ENCODE measurements at regions not wholly inside any gene's neighbourhood (a gene's known extent, or its start where the extent isn't known, plus 50 kb on each side); places are given as distances from the start of the nearest gene placed in this dataset.

GRCh38 chr2:120935339-120936313, 200.0 kb downstream of the GLI2 start:
- no peak for TF ChIP-seq EP300 (IDR thresholded peaks at IDR 0.05; ENCODE audit: borderline replicate concordance)
- TF ChIP-seq CEBPB (IDR thresholded peaks at IDR 0.05), result no peak
- no peak for TF ChIP-seq EGR1 (IDR thresholded peaks at IDR 0.05)
- TF ChIP-seq RAD21 (IDR thresholded peaks at IDR 0.05; ENCODE audit: low read depth), result no peak
- no peak for TF ChIP-seq TAF1 (IDR thresholded peaks at IDR 0.05; ENCODE audit: low read depth)
- no peak for TF ChIP-seq TCF12 (IDR thresholded peaks at IDR 0.05; ENCODE audit: low read depth)
- no peak for TF ChIP-seq NFIC (IDR thresholded peaks at IDR 0.05)
- no peak for TF ChIP-seq TEAD4 (IDR thresholded peaks at IDR 0.05)
- TF ChIP-seq YY1 (IDR thresholded peaks at IDR 0.05; ENCODE audit: low read depth), result no peak
- TF ChIP-seq ZBTB7A (IDR thresholded peaks at IDR 0.05; ENCODE audit: low read depth), result no peak
- no peak for TF ChIP-seq USF1 (IDR thresholded peaks at IDR 0.05)
- TF ChIP-seq MAX (IDR thresholded peaks at IDR 0.05), result no peak
- no peak for TF ChIP-seq FOXM1 (IDR thresholded peaks at IDR 0.05; ENCODE audit: borderline replicate concordance, low read depth)
- no peak for TF ChIP-seq REST (IDR thresholded peaks at IDR 0.05; ENCODE audit: low read depth)
- no peak for TF ChIP-seq CREB1 (IDR thresholded peaks at IDR 0.05; ENCODE audit: low read depth)

- TF ChIP-seq TAF1 (IDR thresholded peaks at IDR 0.05; ENCODE audit: low read depth) (no peak), CEBPB (IDR thresholded peaks at IDR 0.05) (no peak), USF1 (IDR thresholded peaks at IDR 0.05) (no peak), ZBTB7A (IDR thresholded peaks at IDR 0.05; ENCODE audit: low read depth) (no peak), RAD21 (IDR thresholded peaks at IDR 0.05; ENCODE audit: low read depth) (no peak), EGR1 (IDR thresholded peaks at IDR 0.05) (no peak), EP300 (IDR thresholded peaks at IDR 0.05; ENCODE audit: borderline replicate concordance) (no peak), YY1 (IDR thresholded peaks at IDR 0.05; ENCODE audit: low read depth) (no peak), MAX (IDR thresholded peaks at IDR 0.05) (no peak), TCF12 (IDR thresholded peaks at IDR 0.05; ENCODE audit: low read depth) (no peak), TEAD4 (IDR thresholded peaks at IDR 0.05) (no peak), REST (IDR thresholded peaks at IDR 0.05; ENCODE audit: low read depth) (no peak), NFIC (IDR thresholded peaks at IDR 0.05) (no peak), CREB1 (IDR thresholded peaks at IDR 0.05; ENCODE audit: low read depth) (no peak), FOXM1 (IDR thresholded peaks at IDR 0.05; ENCODE audit: borderline replicate concordance, low read depth) (no peak)
These were observed 201.0 kb downstream of the GLI2 start for GRCh38 chr2:120936476-120937334.

GRCh38 chr2:120937686-120938044, 202.0 kb downstream of the GLI2 start:
- TF ChIP-seq TCF12 (IDR thresholded peaks at IDR 0.05; ENCODE audit: low read depth) (no peak), CEBPB (IDR thresholded peaks at IDR 0.05) (no peak), MAX (IDR thresholded peaks at IDR 0.05) (no peak), RAD21 (IDR thresholded peaks at IDR 0.05; ENCODE audit: low read depth) (no peak), EP300 (IDR thresholded peaks at IDR 0.05; ENCODE audit: borderline replicate concordance) (no peak), CREB1 (IDR thresholded peaks at IDR 0.05; ENCODE audit: low read depth) (no peak), TEAD4 (IDR thresholded peaks at IDR 0.05) (no peak), USF1 (IDR thresholded peaks at IDR 0.05) (no peak), REST (IDR thresholded peaks at IDR 0.05; ENCODE audit: low read depth) (no peak), NFIC (IDR thresholded peaks at IDR 0.05) (no peak), YY1 (IDR thresholded peaks at IDR 0.05; ENCODE audit: low read depth) (no peak), TAF1 (IDR thresholded peaks at IDR 0.05; ENCODE audit: low read depth) (no peak), FOXM1 (IDR thresholded peaks at IDR 0.05; ENCODE audit: borderline replicate concordance, low read depth) (no peak), ZBTB7A (IDR thresholded peaks at IDR 0.05; ENCODE audit: low read depth) (no peak)
